NB4 (cell line): ENCODE measurements at regions not wholly inside any gene's neighbourhood (a gene's known extent, or its start where the extent isn't known, plus 50 kb on each side); places are given as distances from the start of the nearest gene placed in this dataset.

Source experiments
- DNase-seq: peaks from one replicate; pipeline ENCODE4 v3.0.0; 2010; ENCODE audit warnings: low read depth
- H3K4me3 ChIP-seq: one replicate; pipeline ENCODE4 v1.5.1; 2011; ENCODE audit warnings: mild to moderate bottlenecking, low read depth, low read length, moderate library complexity
- CTCF ChIP-seq: IDR thresholded peaks from one replicate; pipeline ENCODE4 v1.5.1; 2012; ENCODE audit warnings: low read depth, low read length
- MAX ChIP-seq: IDR thresholded peaks from 2 replicates; pipeline ENCODE4 v1.6.1; 2011; ENCODE audit warnings: low read depth, low read length
- MYC ChIP-seq: IDR thresholded peaks from 2 replicates; pipeline ENCODE4 v1.6.1; 2011; ENCODE audit warnings: low read depth, low read length
- POLR2A ChIP-seq: IDR thresholded peaks from 2 replicates; pipeline ENCODE4 v1.6.1; 2011; ENCODE audit warnings: mild to moderate bottlenecking; ENCODE audit not compliant: insufficient read length; ENCODE audit errors: extremely low read depth

- no peak overlapping the region for H3K4me3 ChIP-seq
- no peak for DNase-seq
- TF ChIP-seq MYC (no peak), CTCF (no peak), MAX (no peak), POLR2A (no peak)
Observed at GRCh38 chr6:94600636-94601035, 976.7 kb upstream of the MANEA start.

- no peak overlapping the region for H3K4me3 ChIP-seq
- DNase-seq: peak; percentile 54
- TF ChIP-seq MAX (no peak), POLR2A (no peak), MYC (no peak), CTCF (no peak)
Observed at GRCh38 chr6:94597487-94597886, 979.8 kb upstream of the MANEA start.

GRCh38 chr6:94590416-94590815 lies 986.9 kb upstream of the MANEA start:
- DNase-seq: no peak
- H3K4me3 ChIP-seq: no peak overlapping the region
- TF ChIP-seq POLR2A (no peak), MAX (no peak), CTCF (no peak), MYC (no peak)

- DNase-seq: no peak
- no peak for TF ChIP-seq CTCF
- TF ChIP-seq MAX: no peak
- TF ChIP-seq MYC: no peak
- no peak for TF ChIP-seq POLR2A
- H3K4me3 ChIP-seq: no peak overlapping the region
Observed at GRCh38 chr6:94588301-94588700, 989.0 kb upstream of the MANEA start.

- H3K4me3 ChIP-seq: no peak overlapping the region
- DNase-seq: no peak
- TF ChIP-seq MAX (no peak), CTCF (no peak), MYC (no peak), POLR2A (no peak)
Observed at GRCh38 chr6:94584211-94584610, 993.1 kb upstream of the MANEA start.

GRCh38 chr6:94570581-94570980 lies 1006.8 kb upstream of the MANEA start:
- H3K4me3 ChIP-seq: no peak overlapping the region
- no peak for TF ChIP-seq POLR2A
- TF ChIP-seq MAX: no peak
- TF ChIP-seq CTCF: no peak
- no peak for TF ChIP-seq MYC
- DNase-seq: no peak
